K562 (cell line): ENCODE measurements at regions not wholly inside any gene's neighbourhood (a gene's known extent, or its start where the extent isn't known, plus 50 kb on each side); places are given as distances from the start of the nearest gene placed in this dataset.

ENCODE experiments used
- CEBPB ChIP-seq: fragments of 450-650 bp; IDR thresholded peaks from 2 replicates; pipeline ENCODE4 v1.6.1; 2016; ENCODE audit warnings: missing genetic modification characterization, missing compliant biosample characterization
- ETV5 ChIP-seq: sonication (generic); formaldehyde crosslinking; IDR thresholded peaks from 2 replicates; pipeline ENCODE4 v1.4.0; 2020; ENCODE audit warnings: low read depth, mild to moderate bottlenecking, missing genetic modification reagents
- HDAC8 ChIP-seq: fragments of 450-650 bp; IDR thresholded peaks from 2 replicates; pipeline ENCODE4 v1.6.1; 2016; ENCODE audit warnings: mild to moderate bottlenecking, missing genetic modification characterization, moderate library complexity, missing compliant biosample characterization
- HDGF ChIP-seq: fragments of 450-650 bp; IDR thresholded peaks from 2 replicates; pipeline ENCODE4 v1.6.1; 2016
- MED1 ChIP-seq: sonication (generic); formaldehyde crosslinking; IDR thresholded peaks from 2 replicates; pipeline ENCODE4 v1.8.1; 2023; ENCODE audit warnings: missing genetic modification reagents, borderline replicate concordance
- NCOA2 ChIP-seq, 2 experiments: fragments of 450-650 bp; IDR thresholded peaks; 2 replicates each; pipeline ENCODE4 v1.6.1; 2018; ENCODE audit warnings: mild to moderate bottlenecking in 2 of 2, moderate library complexity in 1 of 2; ENCODE audit not compliant: partially characterized antibody in 2 of 2
- NCOR1 ChIP-seq: fragments of 450-650 bp; IDR thresholded peaks from 2 replicates; pipeline ENCODE4 v1.6.1; 2016; ENCODE audit warnings: mild to moderate bottlenecking, moderate library complexity
- NFXL1 ChIP-seq: fragments of 450-650 bp; formaldehyde crosslinking; IDR thresholded peaks from 2 replicates; pipeline ENCODE4 v1.4.0; 2021; ENCODE audit warnings: mild to moderate bottlenecking
- PHB ChIP-seq: fragments of 250-450 bp; sonication (Bioruptor Pico); IDR thresholded peaks from 2 replicates; pipeline ENCODE4 v1.5.0; 2021
- PHB2 ChIP-seq: fragments of 450-650 bp; IDR thresholded peaks from 2 replicates; pipeline ENCODE4 v1.6.1; 2017; ENCODE audit warnings: low read depth
- POLR3G ChIP-seq: IDR thresholded peaks from 2 replicates; pipeline ENCODE4 v1.6.1; 2011; ENCODE audit not compliant: insufficient read length, insufficient replicate concordance; ENCODE audit errors: extremely low read depth
- RB1 ChIP-seq: fragments of 450-650 bp; IDR thresholded peaks from 2 replicates; pipeline ENCODE4 v1.6.1; 2017; ENCODE audit warnings: low read depth, mild to moderate bottlenecking
- RBM34 ChIP-seq: fragments of 200-400 bp; formaldehyde crosslinking; IDR thresholded peaks from 2 replicates; pipeline ENCODE4 v1.6.1; 2018; ENCODE audit warnings: low read length, borderline replicate concordance; ENCODE audit not compliant: insufficient read depth
- SREBF1 ChIP-seq: fragments of 150-350 bp; IDR thresholded peaks from 2 replicates; pipeline ENCODE4 v1.6.1; 2014; ENCODE audit warnings: antibody characterized with exemption, low read depth, low read length, borderline replicate concordance
- TAF9B ChIP-seq: fragments of 450-650 bp; IDR thresholded peaks from 2 replicates; pipeline ENCODE4 v1.6.1; 2018; ENCODE audit warnings: mild to moderate bottlenecking; ENCODE audit not compliant: partially characterized antibody
- TBP ChIP-seq: optimal IDR thresholded peaks from 2 replicates; pipeline ENCODE3; 2011; ENCODE audit warnings: low read depth, low read length, improper control_type of control experiment
- WHSC1 ChIP-seq: IDR thresholded peaks from one replicate; pipeline ENCODE4 v1.6.1; 2012; ENCODE audit warnings: low read length, control low read depth, inconsistent platforms
- ZEB2 ChIP-seq: fragments of 450-650 bp; IDR thresholded peaks from 2 replicates; pipeline ENCODE4 v1.6.1; 2016
- ZNF133 ChIP-seq: fragments of 250-450 bp; sonication (Bioruptor Pico); IDR thresholded peaks from 2 replicates; pipeline ENCODE4 v1.4.0; 2020; ENCODE audit warnings: mild to moderate bottlenecking
- ZNF184 ChIP-seq: sonication (generic); formaldehyde crosslinking; IDR thresholded peaks from 2 replicates; pipeline ENCODE4 v1.5.0; 2020; ENCODE audit warnings: missing genetic modification reagents
- ZNF384 ChIP-seq: IDR thresholded peaks from 2 replicates; pipeline ENCODE4 v1.6.1; 2012; ENCODE audit warnings: low read depth, low read length, improper control_type of control experiment
- ZNF507 ChIP-seq: conservative IDR thresholded peaks from 2 replicates; pipeline ENCODE4 v1.6.1; 2017; ENCODE audit warnings: missing genetic modification characterization, missing compliant biosample characterization
- ZNF668 ChIP-seq: fragments of 250-450 bp; sonication (Bioruptor Pico); IDR thresholded peaks from 2 replicates; pipeline ENCODE4 v1.8.0; 2022; ENCODE audit warnings: mild to moderate bottlenecking, inconsistent platforms
- ZNF696 ChIP-seq: fragments of 250-450 bp; sonication (Bioruptor Pico); conservative IDR thresholded peaks from 2 replicates; pipeline ENCODE4 v1.4.0; 2020; ENCODE audit warnings: mild to moderate bottlenecking, moderate library complexity
- ZNF717 ChIP-seq: fragments of 250-450 bp; sonication (Bioruptor Pico); IDR thresholded peaks from 2 replicates; pipeline ENCODE4 v1.5.0; 2021
- TF ChIP-seq, protein P1 (sequence below): fragments of 250-450 bp; sonication (Bioruptor Pico); IDR thresholded peaks from 2 replicates; pipeline ENCODE4 v1.5.0; 2021; ENCODE audit warnings: mild to moderate bottlenecking, borderline replicate concordance
- TF ChIP-seq, protein P2 (sequence below): sonication (generic); formaldehyde crosslinking; IDR thresholded peaks from 2 replicates; pipeline ENCODE4 v1.8.1; 2023; ENCODE audit warnings: missing genetic modification reagents, mild to moderate bottlenecking, borderline replicate concordance

DNA sequence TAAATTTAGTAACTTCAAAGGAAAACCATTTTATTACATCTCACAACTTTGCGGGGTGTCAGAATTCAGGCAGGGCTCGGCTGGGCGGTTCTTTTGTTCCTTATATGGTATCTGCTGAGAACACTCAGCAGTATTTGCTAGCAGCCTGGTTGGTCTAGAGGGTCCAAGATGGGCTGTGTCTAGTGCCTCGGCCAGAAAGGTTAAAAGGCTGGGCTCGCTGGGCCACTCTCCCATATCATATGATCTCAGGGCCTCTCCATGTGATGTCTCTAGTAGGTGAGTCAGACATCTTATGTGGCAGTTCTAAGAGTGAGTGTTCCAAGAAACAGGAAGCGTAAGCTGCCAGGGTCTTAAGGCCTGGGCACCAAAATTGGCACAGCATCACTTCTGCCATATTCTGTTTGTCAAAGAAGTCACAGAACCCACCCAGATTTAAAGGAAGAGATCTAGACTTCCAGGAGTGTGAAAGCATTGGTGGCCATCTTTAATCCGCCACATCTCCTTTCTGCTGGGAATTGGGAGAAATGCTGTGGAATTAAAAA lies 100.9 kb upstream of the ATP6AP2 start (continued):
- no peak for TF ChIP-seq MED1 (CRISPR knock-in tag)
- TF ChIP-seq HDAC8: no peak; the same call in 1 of the 2 replicates
- peak; percentile 35 for TF ChIP-seq TBP
- no peak for TF ChIP-seq RBM34
- TF ChIP-seq PHB2: no peak
- TF ChIP-seq ZNF184 (CRISPR knock-in tag): no peak
- no peak for TF ChIP-seq ZNF696
- TF ChIP-seq SREBF1: no peak
- TF ChIP-seq TAF9B: no peak
- TF ChIP-seq ZEB2: no peak
- TF ChIP-seq, protein P1, sequence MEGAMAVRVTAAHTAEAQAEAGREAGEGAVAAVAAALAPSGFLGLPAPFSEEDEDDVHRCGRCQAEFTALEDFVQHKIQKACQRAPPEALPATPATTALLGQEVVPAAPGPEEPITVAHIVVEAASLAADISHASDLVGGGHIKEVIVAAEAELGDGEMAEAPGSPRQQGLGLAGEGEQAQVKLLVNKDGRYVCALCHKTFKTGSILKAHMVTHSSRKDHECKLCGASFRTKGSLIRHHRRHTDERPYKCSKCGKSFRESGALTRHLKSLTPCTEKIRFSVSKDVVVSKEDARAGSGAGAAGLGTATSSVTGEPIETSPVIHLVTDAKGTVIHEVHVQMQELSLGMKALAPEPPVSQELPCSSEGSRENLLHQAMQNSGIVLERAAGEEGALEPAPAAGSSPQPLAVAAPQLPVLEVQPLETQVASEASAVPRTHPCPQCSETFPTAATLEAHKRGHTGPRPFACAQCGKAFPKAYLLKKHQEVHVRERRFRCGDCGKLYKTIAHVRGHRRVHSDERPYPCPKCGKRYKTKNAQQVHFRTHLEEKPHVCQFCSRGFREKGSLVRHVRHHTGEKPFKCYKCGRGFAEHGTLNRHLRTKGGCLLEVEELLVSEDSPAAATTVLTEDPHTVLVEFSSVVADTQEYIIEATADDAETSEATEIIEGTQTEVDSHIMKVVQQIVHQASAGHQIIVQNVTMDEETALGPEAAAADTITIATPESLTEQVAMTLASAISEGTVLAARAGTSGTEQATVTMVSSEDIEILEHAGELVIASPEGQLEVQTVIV: no peak
- no peak for TF ChIP-seq WHSC1
- no peak for TF ChIP-seq RB1
- no peak for TF ChIP-seq CEBPB (tag)
- no peak for TF ChIP-seq ZNF507 (tag)
- TF ChIP-seq ZNF133: no peak
- TF ChIP-seq NCOR1: no peak
- TF ChIP-seq ZNF384: no peak
- TF ChIP-seq, protein P2, sequence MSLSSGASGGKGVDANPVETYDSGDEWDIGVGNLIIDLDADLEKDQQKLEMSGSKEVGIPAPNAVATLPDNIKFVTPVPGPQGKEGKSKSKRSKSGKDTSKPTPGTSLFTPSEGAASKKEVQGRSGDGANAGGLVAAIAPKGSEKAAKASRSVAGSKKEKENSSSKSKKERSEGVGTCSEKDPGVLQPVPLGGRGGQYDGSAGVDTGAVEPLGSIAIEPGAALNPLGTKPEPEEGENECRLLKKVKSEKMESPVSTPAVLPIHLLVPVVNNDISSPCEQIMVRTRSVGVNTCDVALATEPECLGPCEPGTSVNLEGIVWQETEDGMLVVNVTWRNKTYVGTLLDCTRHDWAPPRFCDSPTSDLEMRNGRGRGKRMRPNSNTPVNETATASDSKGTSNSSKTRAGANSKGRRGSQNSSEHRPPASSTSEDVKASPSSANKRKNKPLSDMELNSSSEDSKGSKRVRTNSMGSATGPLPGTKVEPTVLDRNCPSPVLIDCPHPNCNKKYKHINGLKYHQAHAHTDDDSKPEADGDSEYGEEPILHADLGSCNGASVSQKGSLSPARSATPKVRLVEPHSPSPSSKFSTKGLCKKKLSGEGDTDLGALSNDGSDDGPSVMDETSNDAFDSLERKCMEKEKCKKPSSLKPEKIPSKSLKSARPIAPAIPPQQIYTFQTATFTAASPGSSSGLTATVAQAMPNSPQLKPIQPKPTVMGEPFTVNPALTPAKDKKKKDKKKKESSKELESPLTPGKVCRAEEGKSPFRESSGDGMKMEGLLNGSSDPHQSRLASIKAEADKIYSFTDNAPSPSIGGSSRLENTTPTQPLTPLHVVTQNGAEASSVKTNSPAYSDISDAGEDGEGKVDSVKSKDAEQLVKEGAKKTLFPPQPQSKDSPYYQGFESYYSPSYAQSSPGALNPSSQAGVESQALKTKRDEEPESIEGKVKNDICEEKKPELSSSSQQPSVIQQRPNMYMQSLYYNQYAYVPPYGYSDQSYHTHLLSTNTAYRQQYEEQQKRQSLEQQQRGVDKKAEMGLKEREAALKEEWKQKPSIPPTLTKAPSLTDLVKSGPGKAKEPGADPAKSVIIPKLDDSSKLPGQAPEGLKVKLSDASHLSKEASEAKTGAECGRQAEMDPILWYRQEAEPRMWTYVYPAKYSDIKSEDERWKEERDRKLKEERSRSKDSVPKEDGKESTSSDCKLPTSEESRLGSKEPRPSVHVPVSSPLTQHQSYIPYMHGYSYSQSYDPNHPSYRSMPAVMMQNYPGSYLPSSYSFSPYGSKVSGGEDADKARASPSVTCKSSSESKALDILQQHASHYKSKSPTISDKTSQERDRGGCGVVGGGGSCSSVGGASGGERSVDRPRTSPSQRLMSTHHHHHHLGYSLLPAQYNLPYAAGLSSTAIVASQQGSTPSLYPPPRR: no peak
- TF ChIP-seq ZNF668 (CRISPR knock-in tag): no peak
- no peak for TF ChIP-seq ETV5 (CRISPR knock-in tag)
- no peak for TF ChIP-seq HDGF
- TF ChIP-seq NFXL1 (CRISPR knock-in tag): no peak
- no peak for TF ChIP-seq NCOA2 (IDR thresholded peaks at IDR 0.05; ENCODE audit: partially characterized antibody in 2 of 2)
- TF ChIP-seq POLR3G: no peak
- no peak for TF ChIP-seq ZNF717 (CRISPR knock-in tag)
- TF ChIP-seq PHB (CRISPR knock-in tag): no peak
